Colon (tissue), 2 donors: ENCODE measurements at regions not wholly inside any gene's neighbourhood (a gene's known extent, or its start where the extent isn't known, plus 50 kb on each side); places are given as distances from the start of the nearest gene placed in this dataset.
"Not testable (repeated sequence)": the region's sequence is repeated elsewhere in the genome, so short reads cannot be mapped to it uniquely, and the experiment has no call there.

ENCODE experiments used
- FAIRE-seq: peaks from 2 replicates; lab custom pipeline; 2012; peaks lifted over from hg19 to GRCh38; lab: Jason Lieb, UNC
- donor health status: control.
- donor health status: control.

- FAIRE-seq, result no peak
Observed at GRCh38 chr2:8558096-8558495, 123.8 kb upstream of the ID2 start.

GRCh38 chr2:8558956-8559355 lies 122.9 kb upstream of the ID2 start:
- no peak for FAIRE-seq

GRCh38 chr2:8559805-8560204 lies 122.1 kb upstream of the ID2 start:
- FAIRE-seq, result peak; percentile 62

- FAIRE-seq, result not testable (repeated sequence)
Observed at GRCh38 chr2:8561692-8562091, 120.2 kb upstream of the ID2 start.

GRCh38 chr2:8563814-8564474 lies 117.9 kb upstream of the ID2 start:
- FAIRE-seq, result no peak

GRCh38 chr2:8564475-8564874 lies 117.4 kb upstream of the ID2 start:
- no peak for FAIRE-seq

GRCh38 chr2:8565399-8566154 lies 116.3 kb upstream of the ID2 start:
- FAIRE-seq, result no peak

GRCh38 chr2:8566155-8566670 lies 115.6 kb upstream of the ID2 start:
- no peak for FAIRE-seq

- no peak for FAIRE-seq
Observed at GRCh38 chr2:8566774-8567468, 114.9 kb upstream of the ID2 start.

GRCh38 chr2:8567469-8568260 lies 114.2 kb upstream of the ID2 start:
- no peak for FAIRE-seq

- FAIRE-seq, result no peak
Observed at GRCh38 chr2:8568543-8569302, 113.1 kb upstream of the ID2 start.

- no peak for FAIRE-seq
Observed at GRCh38 chr2:8569332-8569930, 112.4 kb upstream of the ID2 start.

GRCh38 chr2:8570637-8571036 lies 111.2 kb upstream of the ID2 start:
- no peak for FAIRE-seq

GRCh38 chr2:8571301-8571791 lies 110.5 kb upstream of the ID2 start:
- FAIRE-seq, result no peak

- FAIRE-seq, result no peak
Observed at GRCh38 chr2:8571792-8572499, 109.9 kb upstream of the ID2 start.

- FAIRE-seq, result no peak
Observed at GRCh38 chr2:8572712-8573233, 109.1 kb upstream of the ID2 start.

- no peak for FAIRE-seq
Observed at GRCh38 chr2:8573234-8573941, 108.5 kb upstream of the ID2 start.

GRCh38 chr2:8573942-8574195 lies 108.0 kb upstream of the ID2 start:
- FAIRE-seq, result no peak

GRCh38 chr2:8574196-8575037 lies 107.4 kb upstream of the ID2 start:
- no peak for FAIRE-seq
